Naive B cell (primary cell): ENCODE measurements at regions not wholly inside any gene's neighbourhood (a gene's known extent, or its start where the extent isn't known, plus 50 kb on each side); places are given as distances from the start of the nearest gene placed in this dataset.

Source experiments
- ATAC-seq, 2 donors: fragments of 150-1000 bp; cut with Tn5 transposase; 2 replicates each; pipeline ENCODE4 v1.10.0; 2021; ENCODE audit warnings: low read depth in 2 of 2, mild to moderate bottlenecking in 2 of 2, moderate library complexity in 2 of 2
- DNase-seq: peaks from one replicate; pipeline ENCODE4 v3.0.0; 2022
- H3K27ac Mint-ChIP-seq, 6 donors: one replicate each; pipeline ENCODE4 v1.8.0; 2020 to 2022; ENCODE audit warnings: mild to moderate bottlenecking in 6 of 6, mixed read lengths in 6 of 6, moderate library complexity in 5 of 6, inconsistent platforms in 2 of 6
- H3K27me3 Mint-ChIP-seq, 3 donors: one replicate each; pipeline ENCODE4 v1.8.0; 2021 to 2022; ENCODE audit warnings: mixed read lengths in 3 of 3, mild to moderate bottlenecking in 1 of 3
- H3K36me3 Mint-ChIP-seq, 2 donors: one replicate each; pipeline ENCODE4 v1.8.0; 2020 to 2022; ENCODE audit warnings: mixed read lengths in 2 of 2, inconsistent platforms in 1 of 2, mild to moderate bottlenecking in 1 of 2
- H3K4me1 Mint-ChIP-seq, 3 donors: one replicate each; pipeline ENCODE4 v1.8.0; 2020 to 2022; ENCODE audit warnings: mixed read lengths in 3 of 3, inconsistent platforms in 1 of 3, mild to moderate bottlenecking in 1 of 3, moderate library complexity in 1 of 3
- H3K4me3 Mint-ChIP-seq, 8 donors: one replicate each; pipeline ENCODE4 v1.8.0; 2020 to 2022; ENCODE audit warnings: mild to moderate bottlenecking in 8 of 8, mixed read lengths in 8 of 8, moderate library complexity in 8 of 8, inconsistent platforms in 2 of 8
- H3K9me3 Mint-ChIP-seq, 7 donors: one replicate each; pipeline ENCODE4 v1.8.0; 2020 to 2022; ENCODE audit warnings: mixed read lengths in 7 of 7, mild to moderate bottlenecking in 5 of 7, inconsistent platforms in 2 of 7, moderate library complexity in 1 of 7

- H3K4me1 Mint-ChIP-seq, result no peaks in the 10 kb centered on the region
Measured at GRCh38 chr3:189517981-189518380, 113.2 kb upstream of the TP63 start.

GRCh38 chr3:189519458-189519857 lies 111.7 kb upstream of the TP63 start:
- H3K27ac Mint-ChIP-seq, result no peak overlapping the region
- H3K4me3 Mint-ChIP-seq, result no peak overlapping the region
- ATAC-seq (no peak), DNase-seq (no peak)
- no peaks in the 10 kb centered on the region for H3K27me3 Mint-ChIP-seq
- peaks cover 4 to 6% of the 10 kb centered on the region in 2 donors for H3K36me3 Mint-ChIP-seq
- H3K4me1 Mint-ChIP-seq, result no peaks in the 10 kb centered on the region
- peaks cover 9 to 43% (median 17%) of the 10 kb centered on the region in 7 donors for H3K9me3 Mint-ChIP-seq

More at GRCh38 chr3:189517981-189518380, 113.2 kb upstream of the TP63 start:
- DNase-seq (no peak), ATAC-seq (no peak)
- peaks cover 12 to 42% (median 17%) of the 10 kb centered on the region in 7 donors for H3K9me3 Mint-ChIP-seq
- no peaks in the 10 kb centered on the region for H3K27me3 Mint-ChIP-seq
- no peak overlapping the region for H3K4me3 Mint-ChIP-seq
- peaks cover 4 to 6% of the 10 kb centered on the region in 2 donors for H3K36me3 Mint-ChIP-seq
- H3K27ac Mint-ChIP-seq, result no peak overlapping the region

- H3K4me3 Mint-ChIP-seq, result no peak overlapping the region
- no peak overlapping the region for H3K27ac Mint-ChIP-seq
- no peaks in the 10 kb centered on the region for H3K4me1 Mint-ChIP-seq
- DNase-seq (no peak), ATAC-seq (no peak)
- no peaks in the 10 kb centered on the region for H3K36me3 Mint-ChIP-seq
- H3K9me3 Mint-ChIP-seq, result peaks cover 4 to 15% (median 9%) of the 10 kb centered on the region in 7 donors
- no peaks in the 10 kb centered on the region for H3K27me3 Mint-ChIP-seq
Measured at GRCh38 chr3:189529468-189529867, 101.7 kb upstream of the TP63 start.

- Mint-ChIP-seq H3K36me3 (no peaks in the 10 kb centered on the region), H3K27me3 (no peaks in the 10 kb centered on the region), H3K9me3 (peaks cover 4 to 10% (median 8%) of the 10 kb centered on the region in 7 donors), H3K27ac (no peak overlapping the region), H3K4me3 (no peak overlapping the region), H3K4me1 (no peaks in the 10 kb centered on the region)
- DNase-seq (no peak), ATAC-seq (no peak)
Measured at GRCh38 chr3:189529889-189530471, 101.2 kb upstream of the TP63 start.

- Mint-ChIP-seq H3K4me3 (no peak overlapping the region), H3K9me3 (peaks cover 2 to 9% (median 4%) of the 10 kb centered on the region in 7 donors), H3K27ac (no peak overlapping the region), H3K36me3 (no peaks in the 10 kb centered on the region), H3K27me3 (no peaks in the 10 kb centered on the region), H3K4me1 (no peaks in the 10 kb centered on the region)
- ATAC-seq (no peak), DNase-seq (no peak)
Measured at GRCh38 chr3:189530822-189531221, 100.4 kb upstream of the TP63 start.

GRCh38 chr3:189531271-189531670 lies 99.9 kb upstream of the TP63 start:
- Mint-ChIP-seq H3K9me3 (peaks cover 0 to 6% (median 1%) of the 10 kb centered on the region in 7 donors), H3K27me3 (no peaks in the 10 kb centered on the region), H3K4me3 (no peak overlapping the region), H3K36me3 (no peaks in the 10 kb centered on the region), H3K4me1 (no peaks in the 10 kb centered on the region), H3K27ac (no peak overlapping the region)
- ATAC-seq (no peak), DNase-seq (no peak)

GRCh38 chr3:189534531-189534930 lies 96.7 kb upstream of the TP63 start:
- Mint-ChIP-seq H3K27me3 (no peaks in the 10 kb centered on the region), H3K9me3 (peaks cover 0 to 5% (median 0%) of the 10 kb centered on the region in 7 donors), H3K27ac (no peak overlapping the region), H3K4me1 (no peaks in the 10 kb centered on the region), H3K36me3 (no peaks in the 10 kb centered on the region), H3K4me3 (no peak overlapping the region)
- ATAC-seq (no peak), DNase-seq (no peak)

- Mint-ChIP-seq H3K27ac (no peak overlapping the region), H3K4me1 (no peaks in the 10 kb centered on the region)
Measured at GRCh38 chr3:189537135-189537534, 94.1 kb upstream of the TP63 start.

GRCh38 chr3:189547448-189547847 lies 83.7 kb upstream of the TP63 start:
- Mint-ChIP-seq H3K9me3 (peaks cover 14 to 45% (median 24%) of the 10 kb centered on the region in 7 donors), H3K4me1 (no peaks in the 10 kb centered on the region)

More at GRCh38 chr3:189537135-189537534, 94.1 kb upstream of the TP63 start:
- Mint-ChIP-seq H3K4me3 (no peak overlapping the region), H3K36me3 (no peaks in the 10 kb centered on the region), H3K9me3 (peaks cover 0 to 5% (median 0%) of the 10 kb centered on the region in 7 donors), H3K27me3 (no peaks in the 10 kb centered on the region)
- DNase-seq (no peak), ATAC-seq (no peak)

GRCh38 chr3:189548053-189548452 lies 83.1 kb upstream of the TP63 start:
- DNase-seq, result no peak
- Mint-ChIP-seq H3K4me3 (no peak overlapping the region), H3K9me3 (peaks cover 14 to 50% (median 24%) of the 10 kb centered on the region in 7 donors), H3K27ac (peak overlapping the region in 1 of 6 donors; percentile 8), H3K4me1 (no peaks in the 10 kb centered on the region), H3K27me3 (no peaks in the 10 kb centered on the region), H3K36me3 (peaks cover 0 to 8% of the 10 kb centered on the region in 2 donors)
- ATAC-seq, result no peak

More at GRCh38 chr3:189547448-189547847, 83.7 kb upstream of the TP63 start:
- H3K36me3 Mint-ChIP-seq, result peaks cover 0 to 8% of the 10 kb centered on the region in 2 donors
- H3K4me3 Mint-ChIP-seq, result no peak overlapping the region
- H3K27ac Mint-ChIP-seq, result no peak overlapping the region
- no peaks in the 10 kb centered on the region for H3K27me3 Mint-ChIP-seq
- ATAC-seq (no peak), DNase-seq (no peak)

- no peak for ATAC-seq
- H3K4me3 Mint-ChIP-seq, result no peak overlapping the region
- no peaks in the 10 kb centered on the region for H3K27me3 Mint-ChIP-seq
- no peak overlapping the region for H3K27ac Mint-ChIP-seq
- no peak for DNase-seq
- peaks cover 0 to 8% of the 10 kb centered on the region in 2 donors for H3K36me3 Mint-ChIP-seq
- no peaks in the 10 kb centered on the region for H3K4me1 Mint-ChIP-seq
- H3K9me3 Mint-ChIP-seq, result peaks cover 11 to 55% (median 23%) of the 10 kb centered on the region in 7 donors
Measured at GRCh38 chr3:189551007-189551406, 80.2 kb upstream of the TP63 start.

- ATAC-seq, result no peak
- no peak overlapping the region for H3K4me3 Mint-ChIP-seq
Measured at GRCh38 chr3:189554868-189555557, 76.2 kb upstream of the TP63 start.

GRCh38 chr3:189555558-189555881 lies 75.7 kb upstream of the TP63 start:
- no peak for ATAC-seq
- Mint-ChIP-seq H3K36me3 (no peaks in the 10 kb centered on the region), H3K4me1 (no peaks in the 10 kb centered on the region), H3K27me3 (no peaks in the 10 kb centered on the region), H3K27ac (no peak overlapping the region), H3K9me3 (peaks cover 4 to 38% (median 14%) of the 10 kb centered on the region in 7 donors), H3K4me3 (no peak overlapping the region)
- DNase-seq, result no peak

More at GRCh38 chr3:189554868-189555557, 76.2 kb upstream of the TP63 start:
- Mint-ChIP-seq H3K27ac (no peak overlapping the region), H3K9me3 (peaks cover 7 to 43% (median 18%) of the 10 kb centered on the region in 7 donors), H3K4me1 (no peaks in the 10 kb centered on the region), H3K36me3 (no peaks in the 10 kb centered on the region), H3K27me3 (no peaks in the 10 kb centered on the region)
- DNase-seq, result no peak

- H3K27me3 Mint-ChIP-seq, result no peaks in the 10 kb centered on the region
- no peak overlapping the region for H3K27ac Mint-ChIP-seq
- DNase-seq (no peak), ATAC-seq (no peak)
- H3K4me3 Mint-ChIP-seq, result no peak overlapping the region
- H3K4me1 Mint-ChIP-seq, result no peaks in the 10 kb centered on the region
- no peaks in the 10 kb centered on the region for H3K36me3 Mint-ChIP-seq
- H3K9me3 Mint-ChIP-seq, result peaks cover 4 to 20% (median 8%) of the 10 kb centered on the region in 7 donors
Measured at GRCh38 chr3:189557824-189558223, 73.4 kb upstream of the TP63 start.
